ENCODE measurements at regions not wholly inside any gene's neighbourhood (a gene's known extent, or its start where the extent isn't known, plus 50 kb on each side); places are given as distances from the start of the nearest gene placed in this dataset.

GRCh38 chr7:145088111-145088745 lies 252.4 kb upstream of the TPK1 start:
- DNase-seq (no peak), ATAC-seq (peak in 1 of 2 donors; percentile 94)
- intact Hi-C loops (cut with DNase I): no loop called here

- ATAC-seq (no peak), DNase-seq (no peak)
- intact Hi-C loops (cut with DNase I): no loop called here
Measured at GRCh38 chr7:145082366-145083161, 246.7 kb upstream of the TPK1 start.

- intact Hi-C loops (cut with DNase I): no loop called here
- ATAC-seq (no peak), DNase-seq (no peak)
Measured at GRCh38 chr7:145065473-145065872, 229.6 kb upstream of the TPK1 start.

- no peak for DNase-seq
- intact Hi-C loops (cut with DNase I): no loop called here
- ATAC-seq: no peak
Measured at GRCh38 chr7:145064114-145064513, 228.3 kb upstream of the TPK1 start.

GRCh38 chr7:145053781-145054180 lies 217.9 kb upstream of the TPK1 start:
- no peak for DNase-seq
- ATAC-seq: no peak
- intact Hi-C loops (cut with DNase I): no loop called here

- DNase-seq: no peak
- ATAC-seq: no peak
- intact Hi-C loops (cut with DNase I): no loop called here
Measured at GRCh38 chr7:145050415-145050814, 214.6 kb upstream of the TPK1 start.

GRCh38 chr7:145036604-145037405 lies 201.0 kb upstream of the TPK1 start:
- ATAC-seq (peak in 1 of 2 donors; percentile 18), DNase-seq (no peak)
- intact Hi-C loops (cut with DNase I): no loop called here

GRCh38 chr7:145031162-145031561 lies 195.3 kb upstream of the TPK1 start:
- intact Hi-C loops (cut with DNase I): no loop called here
- ATAC-seq: no peak
- no peak for DNase-seq

GRCh38 chr7:145030754-145031153 lies 194.9 kb upstream of the TPK1 start:
- intact Hi-C loops (cut with DNase I): no loop called here
- DNase-seq (no peak), ATAC-seq (no peak)

GRCh38 chr7:145020454-145020853 lies 184.6 kb upstream of the TPK1 start:
- intact Hi-C loops (cut with DNase I): no loop called here
- ATAC-seq (no peak), DNase-seq (no peak)

- intact Hi-C loops (cut with DNase I): no loop called here
- ATAC-seq: no peak
Measured at GRCh38 chr7:145016068-145016467, 180.2 kb upstream of the TPK1 start.

GRCh38 chr7:145009876-145010275 lies 174.0 kb upstream of the TPK1 start:
- intact Hi-C loops (cut with DNase I): no loop called here
- no peak for ATAC-seq
- no peak for DNase-seq

More at GRCh38 chr7:145016068-145016467, 180.2 kb upstream of the TPK1 start:
- DNase-seq: no peak

- intact Hi-C loops (cut with DNase I): no loop called here
- ATAC-seq: no peak
- no peak for DNase-seq
Measured at GRCh38 chr7:145005601-145006000, 169.7 kb upstream of the TPK1 start.

GRCh38 chr7:144997512-144997911 lies 161.7 kb upstream of the TPK1 start:
- DNase-seq (no peak), ATAC-seq (no peak)
- intact Hi-C loops (cut with DNase I): no loop called here

GRCh38 chr7:144995495-144995894 lies 159.6 kb upstream of the TPK1 start:
- intact Hi-C loops (cut with DNase I): no loop called here
- no peak for DNase-seq
- ATAC-seq: no peak

GRCh38 chr7:144991041-144991440 lies 155.2 kb upstream of the TPK1 start:
- ATAC-seq: no peak
- no peak for DNase-seq
- intact Hi-C loops (cut with DNase I): no loop called here

GRCh38 chr7:144987686-144988085 lies 151.8 kb upstream of the TPK1 start:
- intact Hi-C loops (cut with DNase I): no loop called here
- DNase-seq (no peak), ATAC-seq (no peak)

- DNase-seq (no peak), ATAC-seq (no peak)
- intact Hi-C loops (cut with DNase I): no loop called here
Measured at GRCh38 chr7:144982133-144982532, 146.3 kb upstream of the TPK1 start.

- intact Hi-C loops (cut with DNase I): no loop called here
- ATAC-seq (no peak), DNase-seq (no peak)
Measured at GRCh38 chr7:144975882-144976281, 140.0 kb upstream of the TPK1 start.

- DNase-seq (no peak), ATAC-seq (no peak)
- intact Hi-C loops (cut with DNase I): no loop called here
Measured at GRCh38 chr7:144969787-144970186, 133.9 kb upstream of the TPK1 start.

All from left cardiac atrium (tissue), 4 donors.